ENCODE measurements at regions not wholly inside any gene's neighbourhood (a gene's known extent, or its start where the extent isn't known, plus 50 kb on each side); places are given as distances from the start of the nearest gene placed in this dataset.

- DNase-seq = no peak
Measured at GRCh38 chr11:64457416-64458010, 98.2 kb upstream of the SLC22A11 start.

- DNase-seq = no peak
Measured at GRCh38 chr11:64458997-64459396, 96.7 kb upstream of the SLC22A11 start.

- no peak for DNase-seq
Measured at GRCh38 chr11:64459609-64460008, 96.1 kb upstream of the SLC22A11 start.

GRCh38 chr11:64461081-64461480 is 94.7 kb upstream of the SLC22A11 start:
- DNase-seq = no peak

- no peak for DNase-seq
Measured at GRCh38 chr11:64466115-64466718, 89.5 kb upstream of the SLC22A11 start.

GRCh38 chr11:64469288-64469687 is 86.5 kb upstream of the SLC22A11 start:
- no peak for DNase-seq

GRCh38 chr11:64472593-64473455 is 82.9 kb upstream of the SLC22A11 start:
- no peak for DNase-seq

GRCh38 chr11:64474680-64475079 is 81.1 kb upstream of the SLC22A11 start:
- DNase-seq = no peak

GRCh38 chr11:64475145-64475544 is 80.6 kb upstream of the SLC22A11 start:
- DNase-seq = no peak

- no peak for DNase-seq
Measured at GRCh38 chr11:64476881-64477280, 78.9 kb upstream of the SLC22A11 start.

- no peak for DNase-seq
Measured at GRCh38 chr11:64477675-64478074, 78.1 kb upstream of the SLC22A11 start.

GRCh38 chr11:64482588-64482987 is 73.2 kb upstream of the SLC22A11 start:
- no peak for DNase-seq

- DNase-seq = peak; percentile 47
Measured at GRCh38 chr11:64484191-64485022, 71.3 kb upstream of the SLC22A11 start.

- no peak for DNase-seq
Measured at GRCh38 chr11:64485074-64485473, 70.7 kb upstream of the SLC22A11 start.

- DNase-seq = peak; percentile 73
Measured at GRCh38 chr11:64489831-64490441, 65.8 kb upstream of the SLC22A11 start.

- DNase-seq = no peak
Measured at GRCh38 chr11:64490562-64491216, 65.1 kb upstream of the SLC22A11 start.

GRCh38 chr11:64492561-64492960 is 63.2 kb upstream of the SLC22A11 start:
- DNase-seq = no peak

- DNase-seq = no peak
Measured at GRCh38 chr11:64498136-64498535, 57.6 kb upstream of the SLC22A11 start.

- peak; percentile 94 for DNase-seq
Measured at GRCh38 chr11:64499261-64500004, 56.3 kb upstream of the SLC22A11 start.

- DNase-seq = peak; percentile 76
Measured at GRCh38 chr11:64500176-64501013, 55.3 kb upstream of the SLC22A11 start.
